NCI-H774 (cell line): ENCODE measurements at regions not wholly inside any gene's neighbourhood (a gene's known extent, or its start where the extent isn't known, plus 50 kb on each side); places are given as distances from the start of the nearest gene placed in this dataset.

Experiments used
- DNase-seq: peaks from one replicate; lab custom pipeline; 2025; lab: John Stamatoyannopoulos, UW

DNA sequence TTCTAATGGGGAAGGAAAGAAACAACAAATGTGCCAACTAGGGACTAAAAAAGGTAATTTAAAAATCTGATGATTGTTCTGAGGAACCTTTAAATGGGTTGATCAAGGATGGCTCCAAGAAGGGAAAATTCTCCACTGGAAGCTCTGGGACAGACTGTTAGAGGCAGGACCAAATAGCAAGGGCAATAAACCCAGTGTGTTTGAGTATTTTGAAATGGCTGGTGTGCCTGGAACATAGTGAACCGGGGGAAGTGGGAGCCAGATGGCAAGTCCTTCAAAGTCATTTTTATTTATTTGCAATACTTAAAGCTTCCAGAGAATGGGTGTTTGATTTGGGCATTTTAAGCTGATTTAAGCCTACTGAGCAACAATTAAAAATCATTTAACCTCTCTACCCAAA, 587.7 kb upstream of the MEF2C start:
- no peak for DNase-seq

DNA sequence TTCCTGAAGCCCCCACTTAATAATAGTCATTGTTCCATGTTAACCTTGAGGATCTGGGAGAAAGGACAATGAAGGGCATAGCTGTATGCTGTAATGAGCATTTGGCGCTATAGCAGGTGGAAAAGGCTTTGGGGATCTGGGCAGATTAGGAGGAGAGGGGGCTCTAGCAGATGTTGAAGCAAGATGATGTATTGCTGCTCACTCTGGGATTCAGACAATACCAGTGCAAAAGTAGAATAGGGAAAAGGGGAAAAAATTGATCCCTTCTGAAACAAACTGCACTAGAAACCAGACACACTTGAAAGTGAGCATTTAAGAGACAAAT, 575.3 kb upstream of the MEF2C start:
- no peak for DNase-seq

DNA sequence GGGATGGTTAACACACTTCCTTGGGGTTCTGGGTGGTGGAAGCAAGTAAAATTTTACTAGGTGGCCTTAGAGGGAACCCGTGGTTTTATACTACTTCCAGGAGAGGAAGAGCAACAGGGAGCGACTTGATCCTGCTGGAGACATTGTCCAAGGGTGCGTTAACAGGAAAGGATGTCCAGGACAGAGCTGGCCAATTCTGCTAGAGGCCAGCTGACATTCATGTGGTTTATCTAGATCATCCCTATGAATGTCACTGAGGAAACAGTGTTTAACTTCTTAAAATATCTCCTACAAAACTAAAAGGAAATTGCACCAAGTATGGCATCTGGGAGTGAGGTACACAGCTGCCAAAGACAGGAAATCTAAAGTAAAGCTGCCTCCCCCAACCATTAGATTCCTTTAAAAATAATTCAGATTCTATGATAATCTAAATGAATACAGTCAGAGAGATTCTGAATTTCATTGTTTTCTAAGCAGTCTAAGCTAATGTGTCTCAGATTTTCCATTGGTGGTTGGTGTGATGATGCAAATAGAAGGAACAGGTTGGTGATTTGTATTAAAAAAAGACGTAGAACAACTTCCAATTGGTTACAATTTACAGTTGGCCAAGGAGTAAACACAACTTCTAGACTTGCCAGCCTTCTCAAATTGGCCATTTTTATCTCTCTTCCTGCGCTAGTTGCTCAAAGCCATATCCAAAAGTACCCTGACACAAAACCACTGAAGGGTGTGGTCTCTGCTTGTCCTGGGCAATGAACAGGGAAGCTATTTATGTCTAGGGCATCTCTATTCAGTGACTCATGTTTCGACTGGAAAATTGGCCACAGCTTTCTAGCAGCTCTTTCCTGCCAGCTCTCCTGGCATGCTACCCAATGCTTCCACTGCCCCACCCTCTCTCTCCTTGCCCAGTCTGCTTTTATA, 574.7 kb upstream of the MEF2C start:
- no peak for DNase-seq

- no peak for DNase-seq
Observed at GRCh38 chr5:89452081-89452480, 569.1 kb upstream of the MEF2C start.

- DNase-seq: no peak
Observed at GRCh38 chr5:89451263-89451662, 568.3 kb upstream of the MEF2C start.

DNA sequence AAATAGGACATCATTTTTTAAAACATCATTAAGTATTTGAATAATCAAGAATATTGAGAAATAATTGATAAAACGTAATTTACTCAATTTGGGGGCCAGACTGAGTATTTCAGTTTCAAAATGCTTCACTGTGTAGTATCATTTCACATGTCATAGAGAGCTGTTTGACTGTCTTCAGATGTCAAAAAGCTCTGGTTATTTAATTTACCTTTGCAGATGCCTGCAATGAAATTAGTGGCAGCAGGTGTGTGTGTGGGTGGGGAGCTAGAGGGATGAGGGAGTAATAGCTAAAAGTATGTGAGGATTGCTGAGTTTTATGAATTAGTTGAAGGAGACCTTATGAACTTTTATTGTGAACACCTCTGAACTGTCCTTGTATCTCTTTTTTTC, 567.2 kb upstream of the MEF2C start:
- no peak for DNase-seq

DNA sequence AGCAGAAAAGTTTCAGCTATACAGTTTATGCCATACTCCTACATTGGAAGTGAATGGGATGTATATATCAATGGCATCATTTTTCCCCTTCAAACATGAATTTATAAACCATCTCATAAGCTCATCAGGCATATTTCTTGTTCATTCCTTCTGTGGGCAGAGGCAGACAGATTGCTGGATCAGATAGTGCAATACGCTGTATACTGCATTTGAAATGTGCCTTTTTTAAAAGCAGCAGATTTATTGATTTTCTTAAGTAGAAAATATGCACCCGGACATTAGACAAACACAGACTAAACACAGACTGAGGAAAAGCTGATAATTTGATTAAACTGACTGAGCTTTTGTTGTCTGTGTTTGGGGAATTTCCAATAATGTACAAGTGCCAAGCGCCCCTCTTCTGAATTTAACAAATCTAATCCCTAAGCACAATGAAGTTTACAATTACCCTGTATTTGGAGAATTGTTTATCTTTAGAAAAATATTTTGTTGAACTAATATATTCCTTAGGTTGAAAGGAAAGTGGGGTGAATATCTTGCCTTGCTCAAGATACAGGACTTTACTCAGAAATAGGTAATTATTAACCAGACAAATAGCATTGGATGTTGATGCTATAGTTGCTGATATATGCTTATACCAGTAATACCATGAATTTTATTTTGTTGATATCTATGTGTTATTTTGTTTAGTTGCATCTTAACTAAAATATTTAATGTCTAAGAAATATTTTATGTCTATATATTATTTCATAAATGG, 566.6 kb upstream of the MEF2C start:
- no peak for DNase-seq

DNA sequence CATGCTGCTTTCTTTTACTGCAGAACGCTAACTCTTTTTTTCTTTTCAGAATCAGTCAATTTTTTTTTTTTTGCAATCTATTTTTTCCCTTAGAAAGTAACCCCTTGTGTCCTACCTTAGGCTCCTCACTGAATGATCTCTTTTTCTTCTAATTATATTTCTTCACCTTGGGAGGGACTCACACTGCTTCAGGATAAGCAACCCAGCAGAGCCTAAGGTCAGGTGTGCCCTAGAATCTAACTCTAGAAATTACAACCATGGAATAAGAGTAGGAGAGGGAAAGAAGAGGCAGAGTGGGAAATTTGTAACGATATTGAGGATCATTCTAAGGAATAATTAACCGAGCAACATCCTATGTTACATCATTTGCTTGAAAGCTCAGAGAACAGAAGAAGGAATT, 564.0 kb upstream of the MEF2C start:
- DNase-seq: no peak

DNA sequence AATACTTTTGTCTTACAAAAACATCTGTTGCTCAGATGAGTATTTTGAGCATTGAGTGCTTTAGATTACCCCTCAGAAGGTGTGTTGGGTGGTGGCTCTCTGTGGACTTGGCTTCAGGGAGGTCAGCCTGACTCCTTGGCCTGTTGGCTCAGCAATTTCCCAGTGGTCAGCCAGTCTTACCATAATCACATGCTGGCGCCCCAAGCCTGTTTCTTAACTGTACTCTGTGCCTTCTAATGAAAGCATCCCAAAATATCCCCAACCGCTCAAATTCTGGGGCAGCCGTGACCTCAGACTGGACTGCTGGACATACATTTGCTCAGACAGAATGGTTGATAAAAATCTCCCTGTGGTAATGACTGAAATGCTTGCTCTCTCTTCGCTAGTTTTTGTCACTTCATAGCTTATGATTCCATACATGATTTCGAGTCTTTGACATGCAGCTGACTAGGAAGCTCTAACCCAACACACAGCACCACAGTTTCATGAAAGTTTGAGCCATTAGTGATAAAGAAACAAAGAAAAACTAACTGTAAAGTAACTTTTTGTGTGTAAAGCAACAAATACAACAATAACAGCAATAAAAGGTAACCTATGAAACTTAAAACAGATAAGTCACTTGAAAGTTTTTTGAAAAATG, 562.2 kb upstream of the MEF2C start:
- DNase-seq: no peak

DNA sequence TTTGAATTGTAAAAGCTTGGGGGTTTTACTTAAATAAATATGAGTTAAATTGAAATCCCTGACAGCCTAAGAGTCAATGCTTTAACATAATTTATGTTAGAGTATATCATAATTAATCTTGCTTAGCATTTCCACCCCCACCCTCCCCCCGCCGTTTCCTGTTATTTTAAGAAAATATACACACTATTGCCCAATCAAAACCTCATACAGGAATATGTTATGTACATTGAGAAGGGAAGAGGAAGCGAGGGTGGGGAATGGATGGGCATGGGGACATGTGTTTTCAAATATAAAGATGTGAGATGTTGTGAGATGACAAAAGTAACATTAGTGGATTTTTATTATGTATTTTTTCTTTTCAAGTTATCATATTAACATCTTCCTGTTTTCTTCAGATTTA, 561.1 kb upstream of the MEF2C start:
- no peak for DNase-seq

DNA sequence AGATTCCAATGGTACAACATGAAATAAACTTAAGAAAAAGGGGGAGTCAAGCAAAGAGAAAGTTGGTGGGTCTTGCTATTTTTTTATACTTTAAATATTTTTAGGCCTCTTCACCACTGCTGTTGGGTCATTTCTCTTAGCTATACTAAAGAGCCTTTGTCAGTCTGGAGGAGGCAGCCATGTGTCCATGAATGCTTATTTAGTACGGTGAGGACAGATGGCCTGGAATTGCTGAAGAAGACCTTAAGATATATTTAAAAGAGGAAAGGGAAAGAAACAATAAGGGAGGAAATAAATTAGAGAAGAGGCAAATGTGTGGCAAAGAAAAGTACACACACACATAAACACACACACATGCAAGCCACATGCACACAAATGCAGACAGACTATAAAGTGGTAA, 560.5 kb upstream of the MEF2C start:
- no peak for DNase-seq

DNA sequence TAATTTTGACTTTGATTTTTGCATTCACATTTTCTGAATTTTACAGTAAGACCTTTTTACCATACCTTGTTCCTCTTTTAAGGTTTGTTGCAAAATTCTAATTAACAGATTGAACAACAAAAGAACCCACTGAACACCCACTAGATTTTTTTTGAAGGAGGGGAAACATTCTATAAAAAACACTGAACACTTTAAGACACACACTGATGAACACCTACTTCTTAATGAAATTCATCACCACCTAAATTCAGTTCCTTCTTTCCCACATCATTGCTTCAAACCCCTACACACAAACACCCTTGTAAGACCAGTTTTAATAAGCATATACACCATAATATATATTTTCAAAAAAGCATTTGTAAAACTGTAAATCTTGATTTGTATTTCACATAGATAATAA, 559.0 kb upstream of the MEF2C start:
- no peak for DNase-seq

DNA sequence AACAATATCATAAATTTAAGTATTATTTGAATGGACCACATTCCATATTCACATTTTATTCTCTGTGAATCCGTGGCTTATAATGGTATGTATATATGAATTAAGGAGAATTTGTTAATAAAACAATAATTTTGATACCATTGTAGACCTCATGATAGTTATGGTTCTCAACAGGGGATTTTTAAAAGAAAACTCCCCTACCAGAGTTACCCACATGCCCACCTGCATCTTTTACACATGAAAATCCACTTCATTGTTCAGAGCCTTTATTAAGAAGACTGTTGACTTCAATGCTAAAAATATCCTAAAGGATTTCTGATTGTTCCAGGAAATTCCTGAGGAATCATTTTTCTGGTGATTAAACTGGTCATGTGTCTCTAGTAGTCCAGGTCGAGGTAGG, 557.7 kb upstream of the MEF2C start:
- no peak for DNase-seq

GRCh38 chr5:89437450-89438435, 554.8 kb upstream of the MEF2C start:
- peak; percentile 66 for DNase-seq

GRCh38 chr5:89436464-89436863, 553.5 kb upstream of the MEF2C start:
- no peak for DNase-seq

- DNase-seq: no peak
Observed at GRCh38 chr5:89435347-89435746, 552.4 kb upstream of the MEF2C start.

GRCh38 chr5:89428624-89429023, 545.6 kb upstream of the MEF2C start:
- no peak for DNase-seq

- DNase-seq: no peak
Observed at GRCh38 chr5:89425062-89425461, 542.1 kb upstream of the MEF2C start.

DNA sequence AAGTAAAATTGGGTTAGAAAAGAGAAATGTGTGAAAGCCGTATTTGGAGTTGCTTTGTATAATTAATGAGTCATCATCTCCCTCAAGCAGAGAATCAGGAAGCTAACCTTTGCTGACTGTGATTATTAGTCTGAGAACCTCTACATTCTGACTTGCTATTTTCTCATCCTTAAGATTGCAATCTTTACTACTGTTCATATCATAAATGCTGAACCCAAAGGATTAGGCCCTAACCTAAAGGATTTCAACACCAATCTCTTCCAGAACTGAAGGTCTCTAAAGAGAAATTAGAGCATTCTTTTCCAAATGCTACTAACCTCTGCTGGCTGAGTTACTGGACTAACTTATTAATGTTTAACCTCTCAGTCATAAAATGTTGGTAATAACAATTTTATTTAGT, 538.1 kb upstream of the MEF2C start:
- no peak for DNase-seq

GRCh38 chr5:89418407-89419085, 535.6 kb upstream of the MEF2C start:
- no peak for DNase-seq

DNA sequence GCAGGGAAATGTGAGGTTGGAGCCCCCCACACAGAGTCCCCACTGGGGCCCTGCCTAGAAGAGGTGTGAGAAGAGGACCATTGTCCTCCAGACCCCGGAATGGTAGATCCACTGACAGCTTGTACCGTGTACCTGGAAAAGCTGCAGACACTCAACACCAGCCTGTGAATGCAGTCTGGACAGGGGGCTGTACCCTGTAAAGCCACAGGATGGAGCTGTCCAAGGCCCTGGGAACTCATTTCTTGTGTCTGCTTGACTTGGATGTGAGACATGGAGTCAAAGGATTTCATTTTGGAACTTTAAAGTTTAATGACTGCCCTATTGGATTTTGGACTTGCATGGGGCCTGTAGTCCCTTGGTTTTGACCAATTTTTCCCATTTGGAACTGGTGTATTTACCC, 535.0 kb upstream of the MEF2C start:
- no peak for DNase-seq
